NCI-H510A (cell line): ENCODE measurements at regions not wholly inside any gene's neighbourhood (a gene's known extent, or its start where the extent isn't known, plus 50 kb on each side); places are given as distances from the start of the nearest gene placed in this dataset.

Experiments
- DNase-seq: peaks from one replicate; lab custom pipeline; 2025; lab: John Stamatoyannopoulos, UW

GRCh38 chr13:75231235-75231634 lies 250.7 kb downstream of the TBC1D4 start:
- DNase-seq, result no peak

- DNase-seq, result no peak
Measured at GRCh38 chr13:75226733-75227435, 255.1 kb downstream of the TBC1D4 start.

GRCh38 chr13:75226092-75226491 lies 255.9 kb downstream of the TBC1D4 start:
- no peak for DNase-seq

- DNase-seq, result no peak
Measured at GRCh38 chr13:75225288-75226032, 256.5 kb downstream of the TBC1D4 start.

- no peak for DNase-seq
Measured at GRCh38 chr13:75224053-75224742, 257.8 kb downstream of the TBC1D4 start.

GRCh38 chr13:75222031-75222430 lies 259.9 kb downstream of the TBC1D4 start:
- DNase-seq, result no peak

- DNase-seq, result no peak
Measured at GRCh38 chr13:75220861-75221260, 261.1 kb downstream of the TBC1D4 start.

GRCh38 chr13:75220238-75220542 lies 261.8 kb downstream of the TBC1D4 start:
- DNase-seq, result no peak

GRCh38 chr13:75219479-75220237 lies 262.3 kb downstream of the TBC1D4 start:
- DNase-seq, result peak; percentile 5

GRCh38 chr13:75217949-75218348 lies 264.0 kb downstream of the TBC1D4 start:
- DNase-seq, result no peak

- no peak for DNase-seq
Measured at GRCh38 chr13:75216038-75216437, 265.9 kb downstream of the TBC1D4 start.

GRCh38 chr13:75214846-75215245 lies 267.1 kb downstream of the TBC1D4 start:
- DNase-seq, result no peak

GRCh38 chr13:75202981-75203380 lies 279.0 kb downstream of the TBC1D4 start:
- no peak for DNase-seq

- DNase-seq, result no peak
Measured at GRCh38 chr13:75197803-75198202, 284.2 kb downstream of the TBC1D4 start.

GRCh38 chr13:75196147-75196837 lies 285.7 kb downstream of the TBC1D4 start:
- DNase-seq, result no peak

GRCh38 chr13:75195495-75196146 lies 286.3 kb downstream of the TBC1D4 start:
- no peak for DNase-seq

GRCh38 chr13:75194717-75195462 lies 287.1 kb downstream of the TBC1D4 start:
- no peak for DNase-seq

- no peak for DNase-seq
Measured at GRCh38 chr13:75186379-75186778, 295.6 kb downstream of the TBC1D4 start.

GRCh38 chr13:75181906-75182305 lies 300.1 kb downstream of the TBC1D4 start:
- DNase-seq, result no peak

GRCh38 chr13:75180805-75181455 lies 301.0 kb downstream of the TBC1D4 start:
- DNase-seq, result no peak
